ENCODE measurements at regions not wholly inside any gene's neighbourhood (a gene's known extent, or its start where the extent isn't known, plus 50 kb on each side); places are given as distances from the start of the nearest gene placed in this dataset.

DNA sequence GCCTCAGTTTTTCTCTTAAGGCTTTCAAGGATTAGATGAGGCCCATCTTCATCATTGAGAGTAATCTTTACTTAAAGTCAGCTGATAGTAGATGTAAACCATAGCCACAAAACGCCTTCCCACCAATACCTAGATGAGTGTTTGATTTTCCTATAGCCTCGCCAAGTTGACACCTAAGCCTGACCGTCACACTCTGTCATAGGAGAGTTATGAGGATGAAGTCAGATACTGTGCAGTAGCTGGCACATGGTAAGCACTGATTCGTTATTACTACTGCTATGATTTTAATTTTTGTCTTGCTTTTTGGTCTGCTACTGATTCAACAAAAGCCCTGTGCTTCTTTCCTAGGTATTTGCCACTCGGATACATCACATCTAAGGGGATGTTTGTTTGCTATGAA, 395.5 kb downstream of the RPS6KC1 start:
- no peak for TF ChIP-seq EP300 (IDR thresholded peaks at IDR 0.05; ENCODE audit: borderline replicate concordance)
- no peak for TF ChIP-seq RAD21 (IDR thresholded peaks at IDR 0.05; ENCODE audit: low read depth)
- no peak for TF ChIP-seq TEAD4 (IDR thresholded peaks at IDR 0.05)
- no peak for TF ChIP-seq CREB1 (IDR thresholded peaks at IDR 0.05; ENCODE audit: low read depth)
- TF ChIP-seq, protein P1, sequence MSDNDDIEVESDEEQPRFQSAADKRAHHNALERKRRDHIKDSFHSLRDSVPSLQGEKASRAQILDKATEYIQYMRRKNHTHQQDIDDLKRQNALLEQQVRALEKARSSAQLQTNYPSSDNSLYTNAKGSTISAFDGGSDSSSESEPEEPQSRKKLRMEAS (IDR thresholded peaks at IDR 0.05) = no peak
- TF ChIP-seq EGR1 (IDR thresholded peaks at IDR 0.05) = no peak
- no peak for TF ChIP-seq TCF12 (IDR thresholded peaks at IDR 0.05; ENCODE audit: low read depth)
- TF ChIP-seq TAF1 (IDR thresholded peaks at IDR 0.05; ENCODE audit: low read depth) = no peak
- TF ChIP-seq, protein P2, sequence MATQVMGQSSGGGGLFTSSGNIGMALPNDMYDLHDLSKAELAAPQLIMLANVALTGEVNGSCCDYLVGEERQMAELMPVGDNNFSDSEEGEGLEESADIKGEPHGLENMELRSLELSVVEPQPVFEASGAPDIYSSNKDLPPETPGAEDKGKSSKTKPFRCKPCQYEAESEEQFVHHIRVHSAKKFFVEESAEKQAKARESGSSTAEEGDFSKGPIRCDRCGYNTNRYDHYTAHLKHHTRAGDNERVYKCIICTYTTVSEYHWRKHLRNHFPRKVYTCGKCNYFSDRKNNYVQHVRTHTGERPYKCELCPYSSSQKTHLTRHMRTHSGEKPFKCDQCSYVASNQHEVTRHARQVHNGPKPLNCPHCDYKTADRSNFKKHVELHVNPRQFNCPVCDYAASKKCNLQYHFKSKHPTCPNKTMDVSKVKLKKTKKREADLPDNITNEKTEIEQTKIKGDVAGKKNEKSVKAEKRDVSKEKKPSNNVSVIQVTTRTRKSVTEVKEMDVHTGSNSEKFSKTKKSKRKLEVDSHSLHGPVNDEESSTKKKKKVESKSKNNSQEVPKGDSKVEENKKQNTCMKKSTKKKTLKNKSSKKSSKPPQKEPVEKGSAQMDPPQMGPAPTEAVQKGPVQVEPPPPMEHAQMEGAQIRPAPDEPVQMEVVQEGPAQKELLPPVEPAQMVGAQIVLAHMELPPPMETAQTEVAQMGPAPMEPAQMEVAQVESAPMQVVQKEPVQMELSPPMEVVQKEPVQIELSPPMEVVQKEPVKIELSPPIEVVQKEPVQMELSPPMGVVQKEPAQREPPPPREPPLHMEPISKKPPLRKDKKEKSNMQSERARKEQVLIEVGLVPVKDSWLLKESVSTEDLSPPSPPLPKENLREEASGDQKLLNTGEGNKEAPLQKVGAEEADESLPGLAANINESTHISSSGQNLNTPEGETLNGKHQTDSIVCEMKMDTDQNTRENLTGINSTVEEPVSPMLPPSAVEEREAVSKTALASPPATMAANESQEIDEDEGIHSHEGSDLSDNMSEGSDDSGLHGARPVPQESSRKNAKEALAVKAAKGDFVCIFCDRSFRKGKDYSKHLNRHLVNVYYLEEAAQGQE (IDR thresholded peaks at IDR 0.05; ENCODE audit: low read depth) = no peak
- TF ChIP-seq YY1 (IDR thresholded peaks at IDR 0.05; ENCODE audit: low read depth) = no peak
- TF ChIP-seq, protein P3, sequence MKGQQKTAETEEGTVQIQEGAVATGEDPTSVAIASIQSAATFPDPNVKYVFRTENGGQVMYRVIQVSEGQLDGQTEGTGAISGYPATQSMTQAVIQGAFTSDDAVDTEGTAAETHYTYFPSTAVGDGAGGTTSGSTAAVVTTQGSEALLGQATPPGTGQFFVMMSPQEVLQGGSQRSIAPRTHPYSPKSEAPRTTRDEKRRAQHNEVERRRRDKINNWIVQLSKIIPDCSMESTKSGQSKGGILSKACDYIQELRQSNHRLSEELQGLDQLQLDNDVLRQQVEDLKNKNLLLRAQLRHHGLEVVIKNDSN (IDR thresholded peaks at IDR 0.05) = no peak
- no peak for TF ChIP-seq FOXM1 (IDR thresholded peaks at IDR 0.05; ENCODE audit: borderline replicate concordance, low read depth)

Measured in Ishikawa (cell line).